ENCODE measurements at regions not wholly inside any gene's neighbourhood (a gene's known extent, or its start where the extent isn't known, plus 50 kb on each side); places are given as distances from the start of the nearest gene placed in this dataset.

- DNase-seq (ENCODE audit: low read depth), result no peak
Measured at GRCh38 chr20:10724449-10725173, 50.8 kb upstream of the JAG1 start.

- DNase-seq (ENCODE audit: low read depth), result no peak
Measured at GRCh38 chr20:10728873-10729670, 55.3 kb upstream of the JAG1 start.

DNA sequence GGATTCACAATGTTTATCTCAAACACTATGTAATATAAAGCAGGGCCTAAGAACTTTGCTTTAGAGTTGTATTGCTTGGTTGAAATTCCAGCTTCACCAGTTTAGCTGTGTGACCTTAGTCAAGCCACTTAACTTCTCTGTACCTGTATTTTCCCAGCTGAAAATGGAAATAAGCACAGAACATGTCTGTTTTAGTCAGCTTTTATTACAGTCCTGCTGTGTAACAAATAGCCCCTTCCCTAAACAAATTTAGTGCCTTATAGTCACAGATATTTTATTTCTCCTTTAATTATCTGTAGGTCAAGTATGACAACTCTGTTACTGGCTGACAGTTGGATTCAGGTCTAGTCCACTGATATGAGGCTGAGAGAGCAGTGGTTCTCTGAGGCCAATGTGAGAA is 56.0 kb upstream of the JAG1 start:
- DNase-seq (ENCODE audit: low read depth), result no peak

- DNase-seq (ENCODE audit: low read depth), result no peak
Measured at GRCh38 chr20:10730629-10731183, 56.9 kb upstream of the JAG1 start.

DNA sequence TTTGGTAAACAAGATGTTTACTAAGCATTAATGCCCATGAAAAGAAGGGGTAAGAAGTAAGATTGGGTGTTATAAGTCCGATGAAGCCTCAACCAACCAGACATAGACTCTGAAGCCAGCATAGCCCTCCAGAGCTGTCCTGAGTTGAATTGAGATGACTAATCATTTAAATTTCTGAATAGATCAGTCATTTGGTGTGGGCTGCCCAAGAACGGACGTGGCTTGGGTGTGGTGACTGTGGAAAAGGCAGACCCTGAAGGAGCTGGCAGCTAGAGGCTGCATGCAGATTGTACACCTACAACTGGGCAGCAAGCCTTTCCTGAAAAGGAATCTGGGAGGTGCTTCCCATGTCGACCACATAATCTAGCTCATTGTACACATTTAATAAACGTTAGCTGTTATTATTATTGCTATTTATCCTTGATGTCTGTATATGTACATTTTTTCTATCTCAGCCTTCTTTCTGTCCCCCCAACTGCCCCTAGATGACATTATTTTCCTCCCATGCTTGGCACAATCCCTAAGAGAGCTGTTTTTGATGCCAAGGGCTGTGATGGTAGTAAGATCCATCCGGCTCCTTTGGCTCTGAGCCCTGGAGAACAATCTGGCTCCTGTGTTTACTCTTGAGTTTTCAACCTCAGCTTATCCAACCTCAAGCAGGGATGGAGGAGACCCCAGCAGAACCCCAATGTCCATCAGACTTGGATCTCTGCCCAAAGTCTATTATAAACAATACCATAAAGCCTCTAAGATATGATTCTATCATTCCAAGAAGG is 57.6 kb upstream of the JAG1 start:
- DNase-seq (ENCODE audit: low read depth), result peak; percentile 37

DNA sequence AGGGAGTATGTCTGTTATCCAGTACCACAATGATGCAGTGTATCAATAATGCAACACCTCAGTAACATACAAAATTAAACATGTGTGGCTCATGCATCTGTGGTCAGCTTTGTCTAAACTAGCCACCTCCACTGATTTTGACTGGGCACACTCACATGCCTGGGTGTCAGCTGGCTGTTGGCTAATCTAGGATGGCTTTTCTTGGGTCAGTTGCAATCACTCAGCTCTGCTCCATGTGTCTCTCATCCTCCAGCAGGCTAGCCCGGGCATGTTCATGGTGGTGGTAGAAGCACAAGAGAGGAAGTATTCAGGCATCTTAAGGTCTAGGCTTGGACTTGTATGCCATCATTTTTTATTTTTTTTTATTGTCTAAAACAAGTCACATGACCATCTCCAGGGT is 59.3 kb upstream of the JAG1 start:
- DNase-seq (ENCODE audit: low read depth), result no peak

DNA sequence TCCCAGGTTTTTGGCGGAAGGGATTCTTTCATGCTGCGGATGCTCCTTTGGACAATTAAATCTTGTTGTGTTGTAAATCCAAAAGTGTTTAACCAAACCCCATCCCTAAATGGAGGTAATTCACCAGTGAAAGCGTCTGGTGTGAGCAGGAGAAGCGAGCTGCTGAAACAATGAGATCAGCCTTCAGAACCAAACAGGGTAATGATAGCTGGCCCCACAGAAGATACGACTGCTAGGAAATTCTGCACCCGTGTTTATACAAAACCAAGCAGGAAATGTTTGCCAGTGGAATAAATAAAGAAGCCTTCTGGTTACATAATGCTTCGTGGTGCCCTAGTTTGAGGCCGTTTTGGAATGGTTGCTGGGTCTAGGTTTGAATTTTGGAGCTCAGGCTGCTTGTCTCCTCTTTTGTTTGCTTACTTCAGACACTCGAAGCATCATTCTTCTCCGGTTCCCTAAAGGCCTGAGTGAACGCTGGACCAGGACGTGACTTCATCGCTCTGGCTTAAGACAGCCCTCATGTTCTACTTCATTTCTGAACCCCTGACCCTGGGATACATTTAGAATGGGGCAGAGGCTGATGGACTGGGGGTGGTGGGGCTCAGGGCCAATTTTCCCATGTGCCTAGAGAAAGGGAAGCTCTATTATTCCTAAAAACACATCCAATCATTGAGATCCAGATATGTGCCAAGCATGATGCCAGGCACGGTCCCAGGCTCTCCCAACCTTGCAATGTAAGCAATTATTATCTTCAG is 61.6 kb upstream of the JAG1 start:
- no peak for DNase-seq (ENCODE audit: low read depth)

DNA sequence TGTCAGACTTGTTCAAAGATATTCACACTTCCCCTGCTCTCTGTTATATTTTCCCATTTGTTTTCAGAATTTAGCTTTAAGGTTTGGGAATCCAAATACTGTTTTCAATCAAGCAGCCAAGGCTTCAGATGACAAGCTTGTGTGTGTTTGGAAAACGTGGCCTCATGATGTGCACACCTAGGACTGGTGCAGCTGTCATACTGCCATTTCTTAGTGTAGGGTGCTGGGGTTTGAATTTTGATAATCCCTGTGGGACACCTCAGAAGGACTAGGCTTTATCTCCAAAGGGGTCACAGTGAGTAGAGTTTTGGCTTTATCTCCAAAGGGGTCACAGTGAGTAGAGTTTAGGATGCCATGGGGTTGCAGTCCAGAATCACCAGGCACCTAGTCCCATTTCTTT is 65.3 kb upstream of the JAG1 start:
- no peak for DNase-seq (ENCODE audit: low read depth)

- DNase-seq (ENCODE audit: low read depth), result peak; percentile 40
Measured at GRCh38 chr20:10739566-10739965, 65.8 kb upstream of the JAG1 start.

DNA sequence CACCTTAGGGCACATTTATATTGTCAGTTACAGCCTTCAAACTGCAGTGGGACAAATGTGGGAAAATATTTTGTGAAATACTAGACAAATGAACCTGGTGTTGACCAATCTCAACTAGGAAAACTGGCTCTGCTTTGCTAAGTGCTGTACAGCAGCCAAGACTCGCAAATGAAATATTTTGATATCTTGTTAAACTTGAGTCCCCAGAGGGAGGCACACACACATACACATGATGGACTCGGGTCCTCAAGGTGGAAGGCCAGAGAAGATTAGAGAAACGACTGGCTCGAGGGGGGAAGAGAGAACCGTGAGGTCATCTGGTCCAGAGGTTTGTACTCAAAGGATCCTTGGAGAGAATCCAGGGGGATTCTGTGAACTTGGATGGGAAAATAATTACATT is 67.3 kb upstream of the JAG1 start:
- no peak for DNase-seq (ENCODE audit: low read depth)

DNA sequence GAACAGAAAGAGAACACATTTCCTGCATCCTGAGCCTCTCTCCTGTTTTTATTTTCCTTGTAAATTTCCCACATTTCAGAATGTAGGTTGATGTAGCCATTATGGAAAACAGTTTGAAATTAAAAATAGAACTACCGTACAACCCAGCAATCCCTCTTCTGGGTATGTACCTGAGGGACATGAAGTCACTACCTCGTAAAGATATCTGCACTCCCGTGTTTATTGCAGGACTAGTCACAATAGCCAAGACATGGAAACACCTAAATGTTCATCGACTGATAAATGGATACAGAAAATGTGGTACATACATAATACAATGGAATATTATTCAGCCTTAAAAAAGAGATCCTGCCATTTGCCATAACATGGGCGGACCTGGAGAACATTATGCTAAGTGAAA is 72.0 kb upstream of the JAG1 start:
- no peak for DNase-seq (ENCODE audit: low read depth)

- DNase-seq (ENCODE audit: low read depth), result no peak
Measured at GRCh38 chr20:10747019-10747418, 73.2 kb upstream of the JAG1 start.

GRCh38 chr20:10749084-10749483 is 75.3 kb upstream of the JAG1 start:
- DNase-seq (ENCODE audit: low read depth), result no peak

DNA sequence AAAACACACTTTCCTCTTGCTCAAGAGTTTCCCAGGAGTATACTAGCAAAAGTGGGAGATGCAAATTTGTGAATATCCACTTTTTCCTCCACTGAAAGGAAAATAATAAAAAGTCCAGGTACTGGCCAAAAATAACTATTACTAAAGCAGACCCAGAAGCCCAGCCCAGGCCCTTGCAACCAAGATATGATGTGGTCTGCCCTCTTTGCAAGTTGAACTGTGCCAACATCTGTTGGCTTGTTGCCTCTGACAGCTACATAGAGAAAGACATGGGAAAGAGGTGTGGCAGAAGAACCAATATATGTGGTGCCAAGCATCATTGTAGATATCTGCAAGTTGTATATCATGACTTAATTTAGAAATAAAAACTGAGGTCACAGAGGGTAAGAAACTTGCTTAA is 78.4 kb upstream of the JAG1 start:
- DNase-seq (ENCODE audit: low read depth), result no peak

GRCh38 chr20:10754824-10755223 is 81.0 kb upstream of the JAG1 start:
- DNase-seq (ENCODE audit: low read depth), result no peak

DNA sequence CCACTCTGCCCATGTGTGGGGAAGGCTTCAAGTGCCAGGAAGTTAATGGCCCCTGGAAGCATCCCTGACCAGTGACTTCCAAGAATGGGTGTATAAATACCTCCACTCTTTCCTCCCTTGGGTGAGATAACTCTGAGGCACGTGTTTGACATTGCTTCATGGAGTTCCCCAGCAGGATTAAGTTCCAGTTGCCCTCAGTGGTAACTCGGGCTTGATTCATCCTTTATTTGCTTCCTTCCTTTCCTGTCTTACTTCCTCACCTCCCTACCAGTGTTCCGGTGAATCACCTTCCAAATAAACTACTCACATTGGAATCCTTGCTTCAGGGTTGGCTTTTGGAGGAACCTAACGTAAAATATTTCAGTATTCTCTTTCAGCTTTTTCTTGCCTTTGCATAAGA is 84.6 kb upstream of the JAG1 start:
- peak; percentile 15 for DNase-seq (ENCODE audit: low read depth)

- peak; percentile 47 for DNase-seq (ENCODE audit: low read depth)
Measured at GRCh38 chr20:10761232-10761631, 87.4 kb upstream of the JAG1 start.

- peak; percentile 41 for DNase-seq (ENCODE audit: low read depth)
Measured at GRCh38 chr20:10761786-10762185, 88.0 kb upstream of the JAG1 start.

DNA sequence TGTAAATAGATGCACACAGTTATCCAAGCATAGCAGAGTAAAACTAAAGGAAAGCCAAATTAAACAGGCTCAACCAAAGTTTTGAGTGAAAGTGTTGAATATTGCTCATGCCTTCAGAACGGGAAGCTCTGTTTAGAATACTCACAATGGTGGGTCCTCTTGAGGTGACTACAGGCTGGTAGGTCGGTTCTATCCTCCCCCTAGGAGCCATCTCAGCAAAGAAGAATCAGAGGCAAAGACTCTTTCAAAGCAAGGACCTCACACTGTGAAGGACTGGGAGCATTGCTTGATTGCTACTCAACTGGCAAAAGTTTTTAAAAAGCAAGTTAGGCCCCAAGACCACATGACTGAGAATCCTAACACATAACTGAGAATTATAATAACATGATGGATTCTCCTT is 88.4 kb upstream of the JAG1 start:
- DNase-seq (ENCODE audit: low read depth), result no peak

DNA sequence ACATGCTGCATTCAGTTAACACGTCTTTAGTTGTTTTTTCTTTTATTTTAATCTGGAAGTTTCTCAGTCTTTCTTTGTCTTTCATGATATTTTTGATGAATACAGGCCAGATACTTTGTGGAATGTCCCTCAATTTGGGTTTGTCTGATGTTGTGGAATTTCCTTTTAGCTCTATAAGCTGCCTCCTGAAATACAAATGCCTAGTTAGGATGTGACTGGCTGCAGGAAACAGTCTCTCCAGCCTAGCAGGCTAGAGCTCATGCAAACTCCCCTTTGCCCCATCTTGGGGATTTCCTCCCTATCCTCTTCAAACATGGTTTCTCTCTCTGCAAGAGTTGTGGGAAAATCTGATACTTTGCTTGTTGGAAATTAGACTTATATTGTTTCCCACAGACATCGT is 89.3 kb upstream of the JAG1 start:
- no peak for DNase-seq (ENCODE audit: low read depth)

DNA sequence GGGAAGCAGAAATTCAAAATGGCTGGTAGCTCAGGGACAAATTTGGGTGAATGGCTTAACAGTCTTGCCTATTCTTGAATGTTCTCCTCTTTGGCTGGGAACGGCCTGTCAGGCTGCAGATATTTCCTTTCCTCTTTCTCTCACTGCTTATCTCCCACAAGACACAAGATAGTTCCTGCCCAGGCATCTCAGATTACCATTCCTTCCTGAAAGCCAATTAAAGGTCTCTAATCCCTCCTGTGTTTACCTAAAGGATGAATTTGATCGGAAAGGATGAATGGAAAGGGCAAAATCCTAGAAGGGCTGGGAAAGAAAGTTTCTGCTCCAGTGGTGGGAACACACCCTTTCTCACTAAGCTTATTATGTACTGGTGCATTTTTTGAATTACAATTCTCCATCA is 95.9 kb upstream of the JAG1 start:
- no peak for DNase-seq (ENCODE audit: low read depth)

GRCh38 chr20:10770753-10771152 is 97.0 kb upstream of the JAG1 start:
- no peak for DNase-seq (ENCODE audit: low read depth)

Data from RPMI7951 (cell line).